K562 (cell line): ENCODE measurements at regions not wholly inside any gene's neighbourhood (a gene's known extent, or its start where the extent isn't known, plus 50 kb on each side); places are given as distances from the start of the nearest gene placed in this dataset.
A peak's percentile ranks its signal among the peaks of the same experiment; 100 is the strongest.

Experiments used
- ATAC-seq: fragments of 200-7000 bp; cut with Tn5 transposase; 3 replicates; pipeline ENCODE4 v1.9.1; 2020; ENCODE audit warnings: moderate library complexity
- BruUV-seq: library from RNA; stranded (reverse); fragments of 400-500 nt; replicated peaks from 2 replicates; lab custom pipeline; 2021; lab: Mats Ljungman, UMichigan
- CTCF ChIA-PET: fragments of 300-600 bp; formaldehyde crosslinking; extraction: SDS; loops from one replicate; lab custom pipeline; 2021; ENCODE audit warnings: low intra/inter-chr PET ratio; lab: Yijun Ruan, JAX
- POLR2A ChIA-PET: fragments of 300-600, 350-650 bp; sonication (Branson Sonifier 250); formaldehyde crosslinking; extraction: SDS; loops from one replicate; lab custom pipeline; 2021; ENCODE audit warnings: antibody characterized with exemption, inconsistent platforms; lab: Yijun Ruan, JAX
- DNase-seq, 4 experiments: peaks; one replicate each; pipeline versions ENCODE4 v3.0.0 to v3.0.0-alpha.2; 2011 to 2018; ENCODE audit warnings: low spot score in 3 of 4, mixed read lengths in 3 of 4; ENCODE audit errors: extremely low read depth in 1 of 4
- FAIRE-seq: peaks from 2 replicates; lab custom pipeline; 2011; peaks lifted over from hg19 to GRCh38; lab: Jason Lieb, UNC
- H2AFZ ChIP-seq: 2 replicates; pipeline ENCODE4 v1.6.0; 2011; ENCODE audit warnings: low read depth, low read length, control low read depth, inconsistent platforms
- H3K27ac ChIP-seq: fragments of 200-600 bp; 3 replicates; pipeline ENCODE4 v1.8.0; 2011; ENCODE audit warnings: low read depth, mild to moderate bottlenecking, control low read depth, inconsistent platforms, low read length, moderate library complexity, mixed read lengths; ENCODE audit errors: extremely low read depth
- H3K27me3 ChIP-seq, 2 experiments: fragments of 300-600 bp in 1 of 2; 2 replicates in 1 of 2; 3 replicates in 1 of 2; pipeline versions ENCODE4 v1.6.0 to v1.8.0; 2011; ENCODE audit warnings: inconsistent platforms in 2 of 2, low read length in 2 of 2, mild to moderate bottlenecking in 1 of 2, mixed read lengths in 1 of 2, moderate library complexity in 1 of 2; ENCODE audit not compliant: control insufficient read depth in 2 of 2, insufficient read depth in 2 of 2
- H3K36me3 ChIP-seq: fragments of 300-600 bp; 3 replicates; pipeline ENCODE4 v1.8.0; 2011; ENCODE audit warnings: mild to moderate bottlenecking, low read length, inconsistent platforms; ENCODE audit not compliant: control insufficient read depth, insufficient read depth
- H3K4me1 ChIP-seq, 2 experiments: fragments of 200-600 bp in 1 of 2; replicated peaks in 1 of 2; 2 replicates in 1 of 2; 3 replicates in 1 of 2; pipeline versions ENCODE4 v1.5.1 to v1.8.0; 2011; ENCODE audit warnings: inconsistent platforms in 2 of 2, low read length in 2 of 2, mild to moderate bottlenecking in 1 of 2, mixed read lengths in 1 of 2, moderate library complexity in 1 of 2; ENCODE audit not compliant: control insufficient read depth in 2 of 2, insufficient read depth in 2 of 2
- H3K4me2 ChIP-seq: 2 replicates; pipeline ENCODE4 v1.6.1; 2011; ENCODE audit warnings: low read length, control low read depth, inconsistent platforms, mixed read lengths; ENCODE audit not compliant: insufficient read depth
- H3K4me3 ChIP-seq: fragments of 200-600 bp; sonication (generic), shearing (Covaris generic); 2 replicates; pipeline ENCODE4 v1.5.1; 2016; ENCODE audit warnings: control low read depth, inconsistent platforms
- H3K79me2 ChIP-seq: fragments of 200-600 bp; 3 replicates; pipeline ENCODE4 v1.8.0; 2011; ENCODE audit warnings: low read length, inconsistent platforms; ENCODE audit not compliant: control insufficient read depth, insufficient read depth
- H3K9ac ChIP-seq, 2 experiments: 2 replicates each; pipeline versions ENCODE4 v1.6.0 to v1.6.1; 2011; ENCODE audit warnings: low read depth in 2 of 2, low read length in 2 of 2, control low read depth in 1 of 2, inconsistent platforms in 1 of 2, mild to moderate bottlenecking in 1 of 2, mixed read lengths in 1 of 2; ENCODE audit not compliant: insufficient read depth in 1 of 2
- H3K9me1 ChIP-seq: one replicate; pipeline ENCODE4 v1.6.0; 2011; ENCODE audit warnings: inconsistent platforms, mild to moderate bottlenecking, low read length, moderate library complexity; ENCODE audit not compliant: control insufficient read depth, insufficient read depth
- H3K9me3 ChIP-seq: replicated peaks from 2 replicates; pipeline ENCODE4 v1.5.1; 2011; ENCODE audit warnings: low read depth, low read length, inconsistent platforms; ENCODE audit not compliant: control insufficient read depth, insufficient read depth
- H4K20me1 ChIP-seq: replicated peaks from 2 replicates; pipeline ENCODE4 v1.6.1; 2011; ENCODE audit warnings: low read length, inconsistent platforms, mixed read lengths; ENCODE audit not compliant: control insufficient read depth, insufficient read depth
- CSDE1 ChIP-seq, 2 experiments: fragments of 450-650 bp; IDR thresholded peaks; 2 replicates each; pipeline ENCODE4 v1.6.1; 2016; ENCODE audit warnings: mild to moderate bottlenecking in 1 of 2
- GATA2 ChIP-seq: sonication (generic); formaldehyde crosslinking; IDR thresholded peaks from 2 replicates; pipeline ENCODE4 v1.4.0; 2020; ENCODE audit warnings: mild to moderate bottlenecking, missing genetic modification reagents
- GTF3C2 ChIP-seq: IDR thresholded peaks from 3 replicates; pipeline ENCODE4 v1.6.1; 2011; ENCODE audit warnings: borderline replicate concordance, mild to moderate bottlenecking, moderate library complexity; ENCODE audit not compliant: insufficient read length; ENCODE audit errors: extremely low read depth
- MEIS2 ChIP-seq: fragments of 450-650 bp; IDR thresholded peaks from 2 replicates; pipeline ENCODE4 v1.6.1; 2014; ENCODE audit warnings: mild to moderate bottlenecking; ENCODE audit not compliant: partially characterized antibody
- NFYB ChIP-seq: IDR thresholded peaks from 2 replicates; pipeline ENCODE4 v1.6.1; 2011; ENCODE audit warnings: mild to moderate bottlenecking, moderate library complexity; ENCODE audit not compliant: insufficient read length; ENCODE audit errors: extremely low read depth
- PBX2 ChIP-seq, 2 experiments: IDR thresholded peaks in 1 of 2; conservative IDR thresholded peaks in 1 of 2; 2 replicates each; pipeline ENCODE4 v1.6.1; 2016; ENCODE audit warnings: low read depth in 2 of 2, mild to moderate bottlenecking in 1 of 2, missing compliant biosample characterization in 1 of 2, missing genetic modification characterization in 1 of 2, moderate library complexity in 1 of 2
- WGBS: fragments of 100-300 bp; shearing (Covaris generic); methylation state at CpG from one replicate; pipeline ENCODE4 v1.1.6; 2016; ENCODE audit warnings: low coverage, mixed read lengths; ENCODE audit not compliant: insufficient coverage; ENCODE audit errors: missing lambda C conversion rate; 5-methylcytosine and 5-hydroxymethylcytosine counted together
- in situ Hi-C: fragments of 300-500 bp; cut with MboI; formaldehyde crosslinking; loops from 4 replicates; pipeline ENCODE4 v1.15.0; 2018; ENCODE audit warnings: inconsistent platforms, mixed read lengths
- intact Hi-C: fragments of 100-400 bp; cut with micrococcal nuclease; formaldehyde crosslinking; loops from 2 replicates; pipeline ENCODE4 v1.14.2; 2022

DNA sequence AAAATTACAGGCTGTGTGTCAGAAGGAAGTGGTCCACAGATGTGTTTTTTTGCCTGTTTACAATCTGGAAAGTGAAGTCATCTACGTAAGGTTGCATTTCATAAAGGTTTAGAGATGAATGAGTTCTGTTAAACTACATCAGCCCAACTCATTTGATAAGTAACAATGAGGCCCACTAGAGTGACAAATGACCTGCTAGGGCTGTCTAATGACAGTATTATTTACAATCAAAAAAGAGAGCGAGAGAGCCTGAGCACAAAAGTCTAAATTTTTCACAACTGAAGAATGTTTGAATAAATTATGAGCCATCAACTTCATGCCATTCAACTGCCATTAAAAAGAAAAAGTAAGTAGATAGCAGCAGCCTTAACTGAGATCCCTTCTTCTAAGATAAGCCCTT lies 135.7 kb upstream of the TBL1XR1 start:
- POLR2A ChIA-PET: no interaction called here
- H3K9me3 ChIP-seq: no peaks in the 10 kb centered on the region
- no peak for ATAC-seq
- CTCF ChIA-PET: no interaction called here
- intact Hi-C loops (no loop called here), in situ Hi-C loops (no loop called here)
- H3K9ac ChIP-seq: no peak overlapping the region
- H3K27me3 ChIP-seq: no peaks in the 10 kb centered on the region
- H3K79me2 ChIP-seq: no peaks in the 10 kb centered on the region
- no peaks in the 10 kb centered on the region for H3K36me3 ChIP-seq
- no peaks in the 10 kb centered on the region for H4K20me1 ChIP-seq
- H3K27ac ChIP-seq: no peak overlapping the region
- no peak overlapping the region for H3K4me2 ChIP-seq
- H2AFZ ChIP-seq: peak overlapping the region; percentile 30
- peaks cover 10 to 42% of the 10 kb centered on the region in 2 experiments for H3K4me1 ChIP-seq
- no peak for DNase-seq
- no peaks in the 10 kb centered on the region for H3K9me1 ChIP-seq
- H3K4me3 ChIP-seq: no peak overlapping the region
- no TSS peak for BruUV-seq
- no peak for FAIRE-seq
- no peak for TF ChIP-seq GTF3C2
- peak; percentile 52 for TF ChIP-seq MEIS2
- TF ChIP-seq CSDE1 (IDR thresholded peaks at IDR 0.05): no peak
- no peak for TF ChIP-seq PBX2 (CRISPR knock-in tag; IDR thresholded peaks at IDR 0.05; ENCODE audit: low read depth)
- peak; percentile 71 for TF ChIP-seq PBX2 (tag; conservative IDR thresholded peaks at IDR 0.05; ENCODE audit: low read depth)
- no peak for TF ChIP-seq GATA2
- no peak for TF ChIP-seq NFYB
- WGBS: 44% methylated on average over 2 of the region's 2 CpGs
